ENCODE measurements at regions not wholly inside any gene's neighbourhood (a gene's known extent, or its start where the extent isn't known, plus 50 kb on each side); places are given as distances from the start of the nearest gene placed in this dataset.

GRCh38 chr9:81758123-81758797, 68.9 kb upstream of the TLE1 start:
- no peak for DNase-seq
- H3K4me1 ChIP-seq (ENCODE audit: low read depth), result no peaks in the 10 kb centered on the region
- no peak overlapping the region for H3K4me3 ChIP-seq
- no peak for TF ChIP-seq CTCF (IDR thresholded peaks at IDR 0.05)
- no peaks in the 10 kb centered on the region for H3K36me3 ChIP-seq (ENCODE audit: low read depth)
- intact Hi-C loops (cut with DNase I, micrococcal nuclease), result no loop called here
- H3K9me3 ChIP-seq, result no peaks in the 10 kb centered on the region
- ATAC-seq, result no peak

GRCh38 chr9:81759680-81760215, 70.4 kb upstream of the TLE1 start:
- no peak for TF ChIP-seq CTCF (IDR thresholded peaks at IDR 0.05)
- no peaks in the 10 kb centered on the region for H3K36me3 ChIP-seq (ENCODE audit: low read depth)
- H3K9me3 ChIP-seq, result no peaks in the 10 kb centered on the region
- ATAC-seq (no peak), DNase-seq (no peak)
- H3K4me1 ChIP-seq (ENCODE audit: low read depth), result no peaks in the 10 kb centered on the region
- no peak overlapping the region for H3K4me3 ChIP-seq
- intact Hi-C loops (cut with DNase I, micrococcal nuclease), result no loop called here

- H3K9me3 ChIP-seq, result no peaks in the 10 kb centered on the region
- H3K4me3 ChIP-seq, result no peak overlapping the region
- ATAC-seq (no peak), DNase-seq (no peak)
- intact Hi-C loops (cut with DNase I, micrococcal nuclease), result no loop called here
- H3K36me3 ChIP-seq (ENCODE audit: low read depth), result no peaks in the 10 kb centered on the region
- no peaks in the 10 kb centered on the region for H3K4me1 ChIP-seq (ENCODE audit: low read depth)
- TF ChIP-seq CTCF (IDR thresholded peaks at IDR 0.05), result no peak
Observed at GRCh38 chr9:81767921-81768320, 78.6 kb upstream of the TLE1 start.

GRCh38 chr9:81771571-81771970, 82.2 kb upstream of the TLE1 start:
- no peak for DNase-seq

GRCh38 chr9:81772144-81772543, 82.8 kb upstream of the TLE1 start:
- intact Hi-C loops (cut with DNase I, micrococcal nuclease), result no loop called here
- Histone ChIP-seq H3K36me3 (ENCODE audit: low read depth) (no peaks in the 10 kb centered on the region), H3K9me3 (no peaks in the 10 kb centered on the region), H3K4me1 (ENCODE audit: low read depth) (no peaks in the 10 kb centered on the region), H3K4me3 (no peak overlapping the region)
- ATAC-seq, result no peak
- no peak for TF ChIP-seq CTCF (IDR thresholded peaks at IDR 0.05)
- no peak for DNase-seq

More at GRCh38 chr9:81771571-81771970, 82.2 kb upstream of the TLE1 start:
- intact Hi-C loops (cut with DNase I, micrococcal nuclease), result no loop called here
- Histone ChIP-seq H3K9me3 (no peaks in the 10 kb centered on the region), H3K4me3 (no peak overlapping the region), H3K36me3 (ENCODE audit: low read depth) (no peaks in the 10 kb centered on the region), H3K4me1 (ENCODE audit: low read depth) (no peaks in the 10 kb centered on the region)
- ATAC-seq, result no peak
- no peak for TF ChIP-seq CTCF (IDR thresholded peaks at IDR 0.05)
